Esophagus muscularis mucosa (tissue), 4 donors: ENCODE measurements at regions not wholly inside any gene's neighbourhood (a gene's known extent, or its start where the extent isn't known, plus 50 kb on each side); places are given as distances from the start of the nearest gene placed in this dataset.

Experiments
- DNase-seq: peaks from one replicate; pipeline ENCODE4 v3.0.0-alpha.2; 2017; ENCODE audit errors: extremely low spot score
- H3K27ac ChIP-seq, 4 donors: fragments of 200-600 bp; sonication (generic); replicated peaks in 1 of 4; 1 replicate in 3 of 4; 2 replicates in 1 of 4; pipeline ENCODE4 v1.5.1; 2016 to 2019; ENCODE audit warnings: mild to moderate bottlenecking in 1 of 4
- H3K27me3 ChIP-seq, 4 donors: fragments of 200-600 bp; sonication (generic); one replicate each; pipeline versions ENCODE4 v1.5.1 to v1.6.0; 2016 to 2019
- H3K36me3 ChIP-seq, 4 donors: fragments of 200-600 bp; sonication (generic); one replicate each; pipeline ENCODE4 v1.5.1; 2016 to 2019
- H3K4me1 ChIP-seq, 4 donors: fragments of 200-600 bp; sonication (generic); one replicate each; pipeline ENCODE4 v1.5.1; 2016 to 2019
- H3K4me3 ChIP-seq, 4 donors: fragments of 200-600 bp; sonication (generic); 1 replicate in 2 of 4; 2 replicates in 2 of 4; pipeline ENCODE4 v1.5.1; 2016 to 2019; ENCODE audit warnings: mild to moderate bottlenecking in 4 of 4, moderate library complexity in 1 of 4
- H3K9me3 ChIP-seq, 4 donors: fragments of 200-600 bp; sonication (generic); 1 replicate in 3 of 4; 2 replicates in 1 of 4; pipeline ENCODE4 v1.5.1; 2016 to 2019
- EP300 ChIP-seq: sonication (generic); formaldehyde crosslinking; IDR thresholded peaks from one replicate; pipeline ENCODE4 v1.6.1; 2017; ENCODE audit warnings: antibody characterized with exemption
- POLR2A ChIP-seq: fragments of 450-650 bp; IDR thresholded peaks from one replicate; pipeline ENCODE4 v1.6.1; 2017; ENCODE audit warnings: antibody characterized with exemption, moderate library complexity, mild to moderate bottlenecking, low read depth
- POLR2AphosphoS5 ChIP-seq, 2 donors: sonication (generic); formaldehyde crosslinking; IDR thresholded peaks; one replicate each; pipeline ENCODE4 v1.6.1; 2017; ENCODE audit warnings: antibody characterized with exemption in 2 of 2
- WGBS: methylation state at CpG from one replicate; pipeline ENCODE4 v1.1.5; 2018; 5-methylcytosine and 5-hydroxymethylcytosine counted together
- intact Hi-C: fragments of 100-400 bp; cut with DNase I; formaldehyde crosslinking; loops from one replicate; pipeline ENCODE4 v1.15.1; 2023
- TF ChIP-seq, protein P1 (sequence below), 3 experiments: fragments of 200-600 bp in 2 of 3; fragments of 450-650 bp in 1 of 3; sonication (generic) in 2 of 3; IDR thresholded peaks; one replicate each; pipeline ENCODE4 v1.5.1; 2017 to 2019; ENCODE audit warnings: antibody characterized with exemption in 3 of 3, mild to moderate bottlenecking in 2 of 3, moderate library complexity in 1 of 3

GRCh38 chr3:168988853-168989252 lies 674.7 kb downstream of the MECOM start:
- no peak for DNase-seq
- Histone ChIP-seq H3K36me3 (no peaks in the 10 kb centered on the region), H3K27me3 (no peaks in the 10 kb centered on the region), H3K27ac (no peak overlapping the region), H3K4me1 (peaks cover 0 to 19% (median 13%) of the 10 kb centered on the region in 4 donors), H3K9me3 (no peaks in the 10 kb centered on the region), H3K4me3 (no peak overlapping the region)
- intact Hi-C loops = no loop called here
- TF ChIP-seq EP300 (no peak), POLR2A (no peak)
- WGBS = 71% methylated on average over 1 of the region's 1 CpG

DNA sequence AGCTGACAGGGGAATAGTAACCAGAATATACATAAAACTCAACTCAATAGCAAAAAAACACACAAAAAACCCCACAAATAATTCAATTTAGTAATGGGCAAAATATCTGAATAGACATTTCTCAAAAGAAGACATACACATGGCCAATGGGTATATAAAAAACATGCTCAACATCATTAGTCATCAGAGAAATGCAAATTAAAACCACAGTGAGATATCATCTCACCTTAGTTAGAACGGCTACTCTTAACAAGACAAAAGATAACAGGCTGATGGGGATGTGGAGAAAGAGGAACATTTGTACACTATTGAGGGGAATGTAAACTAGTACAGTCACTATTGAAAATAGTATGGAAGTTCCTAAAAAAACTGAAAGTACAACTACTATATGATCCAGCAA lies 678.6 kb downstream of the MECOM start:
- no peaks in the 10 kb centered on the region for H3K27me3 ChIP-seq
- H3K4me1 ChIP-seq = peaks cover 0 to 12% (median 8%) of the 10 kb centered on the region in 4 donors
- H3K9me3 ChIP-seq = no peaks in the 10 kb centered on the region
- H3K36me3 ChIP-seq = no peaks in the 10 kb centered on the region
- no peak overlapping the region for H3K27ac ChIP-seq
- no peak for DNase-seq
- WGBS = 81% methylated on average over 1 of the region's 1 CpG
- no peak overlapping the region for H3K4me3 ChIP-seq
- intact Hi-C loops = no loop called here
- TF ChIP-seq, protein P1, sequence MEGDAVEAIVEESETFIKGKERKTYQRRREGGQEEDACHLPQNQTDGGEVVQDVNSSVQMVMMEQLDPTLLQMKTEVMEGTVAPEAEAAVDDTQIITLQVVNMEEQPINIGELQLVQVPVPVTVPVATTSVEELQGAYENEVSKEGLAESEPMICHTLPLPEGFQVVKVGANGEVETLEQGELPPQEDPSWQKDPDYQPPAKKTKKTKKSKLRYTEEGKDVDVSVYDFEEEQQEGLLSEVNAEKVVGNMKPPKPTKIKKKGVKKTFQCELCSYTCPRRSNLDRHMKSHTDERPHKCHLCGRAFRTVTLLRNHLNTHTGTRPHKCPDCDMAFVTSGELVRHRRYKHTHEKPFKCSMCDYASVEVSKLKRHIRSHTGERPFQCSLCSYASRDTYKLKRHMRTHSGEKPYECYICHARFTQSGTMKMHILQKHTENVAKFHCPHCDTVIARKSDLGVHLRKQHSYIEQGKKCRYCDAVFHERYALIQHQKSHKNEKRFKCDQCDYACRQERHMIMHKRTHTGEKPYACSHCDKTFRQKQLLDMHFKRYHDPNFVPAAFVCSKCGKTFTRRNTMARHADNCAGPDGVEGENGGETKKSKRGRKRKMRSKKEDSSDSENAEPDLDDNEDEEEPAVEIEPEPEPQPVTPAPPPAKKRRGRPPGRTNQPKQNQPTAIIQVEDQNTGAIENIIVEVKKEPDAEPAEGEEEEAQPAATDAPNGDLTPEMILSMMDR (IDR thresholded peaks at IDR 0.05) = no peak
- TF ChIP-seq POLR2A (no peak), POLR2AphosphoS5 (IDR thresholded peaks at IDR 0.05) (no peak), EP300 (no peak)

DNA sequence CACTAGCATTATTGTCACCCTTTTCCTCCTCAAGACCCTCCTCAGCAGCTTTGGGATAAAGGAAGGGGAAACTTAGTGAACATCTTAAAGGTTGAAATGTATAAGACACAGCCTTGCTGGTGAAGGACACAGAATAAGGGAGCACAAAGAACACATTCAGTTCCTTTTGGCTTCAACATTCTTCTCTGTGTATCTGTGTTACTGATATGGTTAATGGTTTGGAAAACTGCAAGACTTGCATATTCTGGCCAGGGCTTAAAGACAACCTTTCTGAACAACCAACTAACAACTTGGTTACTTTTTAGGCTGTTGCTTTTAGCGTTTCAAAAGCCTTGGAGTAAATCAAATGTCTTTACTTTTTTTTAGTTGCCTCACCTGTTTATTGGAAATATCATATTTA lies 680.5 kb downstream of the MECOM start:
- Histone ChIP-seq H3K36me3 (no peaks in the 10 kb centered on the region), H3K4me3 (no peak overlapping the region), H3K4me1 (peaks cover 0 to 10% (median 8%) of the 10 kb centered on the region in 4 donors), H3K9me3 (no peaks in the 10 kb centered on the region), H3K27me3 (no peaks in the 10 kb centered on the region), H3K27ac (no peak overlapping the region)
- TF ChIP-seq POLR2A (no peak), POLR2AphosphoS5 (IDR thresholded peaks at IDR 0.05) (no peak), EP300 (no peak)
- TF ChIP-seq, protein P1 (IDR thresholded peaks at IDR 0.05) = no peak
- no peak for DNase-seq
- 92% methylated on average over 1 of the region's 1 CpG for WGBS
- intact Hi-C loops = no loop called here

- TF ChIP-seq EP300 (no peak), POLR2A (no peak), POLR2AphosphoS5 (IDR thresholded peaks at IDR 0.05) (no peak)
- TF ChIP-seq, protein P1 (IDR thresholded peaks at IDR 0.05) = no peak
- H3K4me3 ChIP-seq = no peak overlapping the region
- 89% methylated on average over 4 of the region's 4 CpGs for WGBS
- H3K9me3 ChIP-seq = no peaks in the 10 kb centered on the region
- intact Hi-C loops = no loop called here
- H3K36me3 ChIP-seq = no peaks in the 10 kb centered on the region
- peaks cover 0 to 26% (median 22%) of the 10 kb centered on the region in 4 donors for H3K4me1 ChIP-seq
- H3K27ac ChIP-seq = no peak overlapping the region
- no peak for DNase-seq
- no peaks in the 10 kb centered on the region for H3K27me3 ChIP-seq
Measured at GRCh38 chr3:168981396-168981795, 682.1 kb downstream of the MECOM start.

DNA sequence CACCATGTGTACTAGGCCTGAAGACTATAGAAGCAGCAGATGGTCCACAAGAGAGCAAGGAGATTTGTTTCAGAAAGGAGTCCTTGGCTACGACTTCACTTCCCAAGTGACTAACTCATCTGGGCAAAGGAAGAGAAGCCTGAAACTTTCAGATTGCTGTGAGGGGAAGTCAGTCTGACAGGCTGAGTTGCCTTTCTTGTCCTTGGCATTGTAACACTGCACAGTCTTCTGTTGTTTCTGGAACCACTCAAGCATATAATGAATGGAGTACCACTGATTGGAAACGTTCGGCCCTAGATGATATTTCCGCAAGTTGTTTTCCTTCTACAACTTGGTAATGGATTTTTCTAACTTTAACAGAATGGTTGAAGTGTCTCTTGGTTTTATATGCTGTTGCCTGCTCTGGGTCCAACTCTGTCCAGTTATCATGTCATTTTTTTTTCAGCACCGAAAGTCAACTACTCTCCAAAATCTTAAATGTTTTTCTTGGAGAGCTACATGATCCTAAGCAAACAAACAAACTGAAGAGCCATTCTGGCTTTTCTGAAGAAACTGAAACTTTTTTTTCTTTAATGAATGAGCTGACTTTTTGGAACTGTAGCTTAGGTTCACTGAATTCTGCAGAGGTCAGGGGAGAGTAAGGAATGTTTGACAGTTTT lies 685.7 kb downstream of the MECOM start:
- WGBS = 36% methylated on average over 5 of the region's 5 CpGs
- H3K27ac ChIP-seq = peak overlapping the region; percentile 52 to 67 (median 58)
- H3K4me3 ChIP-seq = no peak overlapping the region

More for the DNA sequence above, 685.7 kb downstream of the MECOM start:
- intact Hi-C loops = no loop called here
- Histone ChIP-seq H3K36me3 (no peaks in the 10 kb centered on the region), H3K27me3 (no peaks in the 10 kb centered on the region), H3K9me3 (no peaks in the 10 kb centered on the region), H3K4me1 (peaks cover 0 to 46% (median 41%) of the 10 kb centered on the region in 4 donors)
- DNase-seq = no peak
- TF ChIP-seq POLR2A (no peak), POLR2AphosphoS5 (IDR thresholded peaks at IDR 0.05) (peak in 1 of 2 donors; percentile 35), EP300 (no peak)
